Ramos (cell line): ENCODE measurements at regions not wholly inside any gene's neighbourhood (a gene's known extent, or its start where the extent isn't known, plus 50 kb on each side); places are given as distances from the start of the nearest gene placed in this dataset.
"Not testable (repeated sequence)": the region's sequence is repeated elsewhere in the genome, so short reads cannot be mapped to it uniquely, and the experiment has no call there.

Experiments used
- in situ Hi-C: fragments of 300-500 bp; cut with MboI; formaldehyde crosslinking; loops from one replicate; pipeline ENCODE4 v1.14.3; 2022; ENCODE audit warnings: low sequenced_read_pairs; ENCODE audit not compliant: unreplicated experiment

DNA sequence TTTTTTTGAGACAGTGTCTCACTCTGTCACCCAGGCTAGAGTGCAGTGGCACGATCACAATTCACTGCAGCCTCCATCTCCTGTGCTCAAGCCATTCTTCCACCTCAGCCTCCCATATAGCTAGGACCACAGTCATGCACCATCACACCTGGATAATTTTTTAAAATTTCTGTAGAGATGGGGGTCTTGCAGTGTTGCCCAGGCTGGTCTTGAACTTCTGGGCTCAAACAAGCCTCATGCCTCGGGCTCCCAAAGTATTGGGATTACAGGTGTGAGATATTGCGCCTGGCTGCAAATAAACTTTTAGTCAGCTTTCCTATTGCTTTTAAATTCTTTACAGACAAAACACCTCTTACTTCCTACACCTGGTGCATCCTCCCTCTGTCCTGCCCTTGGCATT, 102.1 kb upstream of the VEPH1 start:
- in situ Hi-C loops, result loop anchor here (25.0 kb wide), 1 partner anchor 832 kb away; no protein-coding TSS in a partner anchor

DNA sequence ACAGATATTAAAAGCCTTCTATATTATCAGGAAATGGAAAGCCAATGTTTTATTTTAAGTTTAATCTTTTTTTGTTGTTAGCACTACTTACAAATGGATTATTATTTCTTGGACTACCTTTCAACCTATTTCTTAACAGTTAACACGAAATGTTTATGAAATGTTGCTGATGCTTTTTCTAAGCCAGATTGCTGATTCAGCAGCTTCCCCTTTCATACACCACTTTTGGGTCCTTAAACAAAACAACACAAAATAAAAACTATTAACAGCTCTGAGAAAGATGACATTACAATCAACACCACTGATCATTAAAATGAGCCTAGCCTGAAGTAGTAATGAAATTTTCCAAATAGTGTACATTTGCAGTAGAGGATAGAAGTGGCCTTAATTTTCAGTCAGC, 99.2 kb upstream of the VEPH1 start:
- in situ Hi-C loops, result loop anchor here (25.0 kb wide), 1 partner anchor 835 kb away; no protein-coding TSS in a partner anchor

- in situ Hi-C loops, result no loop called here
These were observed 92.0 kb upstream of the VEPH1 start for GRCh38 chr3:157595259-157595658.

GRCh38 chr3:157594413-157594812, 91.2 kb upstream of the VEPH1 start:
- in situ Hi-C loops, result no loop called here

GRCh38 chr3:157592769-157593168, 89.6 kb upstream of the VEPH1 start:
- in situ Hi-C loops, result no loop called here

GRCh38 chr3:157590273-157590672, 87.1 kb upstream of the VEPH1 start:
- in situ Hi-C loops, result no loop called here

- in situ Hi-C loops, result no loop called here
These were observed 86.0 kb upstream of the VEPH1 start for GRCh38 chr3:157589211-157589610.

DNA sequence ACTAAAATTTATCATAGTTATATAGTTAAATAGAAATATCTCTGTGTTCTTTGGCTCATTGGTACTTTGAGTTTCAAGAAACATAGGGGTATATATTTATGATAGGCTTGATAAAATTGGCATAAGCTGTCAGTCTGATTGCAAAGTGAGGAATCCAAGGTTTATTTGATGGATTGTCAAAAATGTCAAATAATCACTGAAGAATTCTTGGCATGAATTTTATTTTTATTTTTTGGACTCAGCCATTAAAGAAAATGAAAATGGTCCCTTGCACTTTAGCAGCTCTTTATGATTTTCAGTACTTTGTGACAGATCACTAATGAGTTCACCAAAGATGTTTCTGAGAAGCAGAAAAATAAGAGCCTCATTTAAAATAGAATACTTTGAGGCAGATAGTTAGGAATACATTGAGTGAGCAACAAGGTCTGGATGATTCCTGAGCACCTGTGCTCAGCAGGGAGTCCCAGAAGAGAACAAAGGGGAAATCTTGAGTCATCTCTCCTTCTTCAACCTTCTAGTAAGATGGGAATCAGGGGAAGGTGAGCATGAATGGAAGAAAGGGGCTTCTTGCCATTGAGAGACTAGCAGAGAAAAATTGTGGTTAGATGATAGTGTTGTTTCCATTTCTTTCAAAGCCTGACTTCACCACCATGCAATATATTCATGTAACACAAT, 85.3 kb upstream of the VEPH1 start:
- in situ Hi-C loops, result no loop called here

DNA sequence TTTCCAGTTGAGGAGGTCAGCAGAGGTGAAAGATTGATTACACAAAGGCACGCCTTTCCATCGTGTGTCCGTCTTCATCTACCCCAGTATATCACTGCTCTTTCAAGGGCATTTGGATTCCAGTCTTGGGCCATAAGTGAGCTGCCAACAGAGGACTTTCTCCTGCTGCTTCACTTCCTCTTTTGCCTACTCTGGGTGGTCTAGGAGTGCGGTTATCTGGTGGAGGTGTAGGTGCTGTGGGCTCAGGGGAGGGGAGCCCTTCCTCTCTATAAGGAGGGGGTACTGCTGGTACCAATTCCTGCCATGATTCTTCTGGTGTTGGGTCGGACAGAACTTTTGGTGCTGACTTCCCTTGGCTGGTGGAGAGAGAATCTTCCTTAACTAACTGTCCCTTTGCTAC, 83.1 kb upstream of the VEPH1 start:
- in situ Hi-C loops, result no loop called here

DNA sequence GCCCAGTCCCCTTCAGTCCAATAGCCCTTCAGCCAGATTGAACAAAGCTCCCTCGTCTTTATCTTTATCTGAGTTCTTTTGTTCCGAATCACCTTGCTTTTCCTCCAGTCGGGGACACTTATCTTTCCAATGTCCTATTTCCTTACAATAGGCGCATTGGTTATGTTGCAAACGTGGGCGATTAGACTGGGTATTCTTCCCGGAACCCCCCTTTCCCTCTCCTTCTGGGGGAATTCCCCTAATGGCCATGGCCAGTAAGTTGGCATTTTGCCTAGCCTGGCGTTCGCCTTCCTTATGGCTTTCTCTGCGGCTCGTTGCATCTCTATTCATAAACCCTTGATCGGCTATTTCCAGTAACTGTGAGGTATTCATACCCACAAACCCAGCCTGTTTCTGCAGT, 82.2 kb upstream of the VEPH1 start:
- in situ Hi-C loops, result no loop called here

- in situ Hi-C loops, result no loop called here
These were observed 79.4 kb upstream of the VEPH1 start for GRCh38 chr3:157582637-157582973.

DNA sequence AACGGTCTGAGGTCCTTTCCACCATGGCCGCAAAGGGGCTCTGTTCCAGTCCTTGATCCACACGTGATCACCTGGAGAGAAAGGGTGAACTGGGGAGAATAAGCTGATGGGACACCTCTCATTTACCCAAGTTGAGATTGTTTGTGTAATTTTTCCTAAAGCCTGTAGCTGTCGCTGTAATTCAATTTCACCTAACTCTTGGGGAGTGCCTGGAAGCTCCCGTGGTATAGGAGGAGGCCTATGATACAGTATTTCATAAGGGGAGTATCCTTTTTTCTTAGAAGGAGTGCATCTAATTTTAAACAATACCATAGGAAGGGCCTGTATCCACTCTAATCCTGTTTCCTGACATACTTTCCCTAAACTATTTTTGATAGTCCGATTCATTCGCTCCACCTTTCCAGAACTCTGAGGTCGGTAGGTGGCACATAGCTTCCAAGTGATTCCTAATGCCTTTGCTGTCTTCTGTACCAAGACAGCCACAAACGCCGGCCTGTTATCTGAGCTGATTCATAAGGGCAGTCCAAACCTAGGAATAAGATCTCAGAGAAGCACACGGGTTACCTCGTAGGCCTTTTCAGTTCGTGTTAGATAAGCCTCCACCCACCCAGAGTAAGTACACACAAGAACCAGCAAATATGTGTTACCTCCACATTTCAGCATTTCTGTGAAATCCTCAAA, 78.9 kb upstream of the VEPH1 start:
- in situ Hi-C loops, result not testable (repeated sequence)

GRCh38 chr3:157581371-157581770, 78.2 kb upstream of the VEPH1 start:
- in situ Hi-C loops, result no loop called here

- in situ Hi-C loops, result no loop called here
These were observed 75.0 kb upstream of the VEPH1 start for GRCh38 chr3:157578181-157578580.

- in situ Hi-C loops, result no loop called here
These were observed 71.3 kb upstream of the VEPH1 start for GRCh38 chr3:157574531-157574930.

DNA sequence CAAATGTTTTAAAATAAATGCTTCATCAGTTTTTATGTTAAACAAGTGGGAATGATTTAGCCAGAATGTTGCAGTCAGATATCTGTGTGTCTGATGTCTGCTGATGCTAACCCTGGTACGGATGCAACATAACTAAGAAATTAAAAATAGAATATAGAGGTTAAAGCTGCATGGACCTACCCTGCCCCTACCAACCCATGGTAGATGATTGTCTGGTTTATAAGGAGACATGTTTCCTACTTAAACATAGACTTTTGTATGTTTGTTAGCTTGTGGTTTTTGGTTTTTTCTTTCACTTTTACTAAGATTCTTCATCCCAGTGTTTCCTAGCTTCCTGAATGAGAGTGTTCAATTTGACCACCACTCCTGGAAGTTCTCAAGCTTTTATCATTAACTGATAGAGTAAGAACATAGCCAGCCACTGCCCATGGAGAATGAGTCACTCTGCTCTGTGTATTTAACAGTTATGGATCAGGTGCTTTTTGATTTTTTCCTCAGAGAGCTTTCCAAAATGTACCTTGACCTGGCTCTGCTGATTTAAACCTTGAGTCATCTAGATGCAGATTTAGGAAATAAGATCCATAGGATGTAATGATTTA, 70.7 kb upstream of the VEPH1 start:
- in situ Hi-C loops, result no loop called here

DNA sequence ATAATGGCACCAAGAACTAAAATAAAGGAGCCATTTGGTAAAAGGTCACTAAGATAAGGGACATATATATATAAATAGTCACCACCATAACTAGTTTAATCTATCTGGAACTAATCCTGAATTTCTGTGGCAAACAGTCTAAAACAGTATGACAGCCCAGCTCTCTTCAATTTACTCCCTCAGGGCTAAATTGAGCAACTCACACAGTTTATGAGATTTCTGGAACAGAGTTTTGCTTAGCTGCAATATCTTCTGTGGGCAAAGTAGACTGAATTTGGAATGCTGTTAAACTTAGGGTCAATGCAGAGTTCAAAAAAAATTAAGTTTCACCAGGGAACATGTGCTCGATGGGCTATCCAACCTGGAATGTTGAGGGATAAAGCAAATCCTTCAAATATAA, 70.1 kb upstream of the VEPH1 start:
- in situ Hi-C loops, result no loop called here

- in situ Hi-C loops, result no loop called here
These were observed 69.5 kb upstream of the VEPH1 start for GRCh38 chr3:157572559-157573270.

DNA sequence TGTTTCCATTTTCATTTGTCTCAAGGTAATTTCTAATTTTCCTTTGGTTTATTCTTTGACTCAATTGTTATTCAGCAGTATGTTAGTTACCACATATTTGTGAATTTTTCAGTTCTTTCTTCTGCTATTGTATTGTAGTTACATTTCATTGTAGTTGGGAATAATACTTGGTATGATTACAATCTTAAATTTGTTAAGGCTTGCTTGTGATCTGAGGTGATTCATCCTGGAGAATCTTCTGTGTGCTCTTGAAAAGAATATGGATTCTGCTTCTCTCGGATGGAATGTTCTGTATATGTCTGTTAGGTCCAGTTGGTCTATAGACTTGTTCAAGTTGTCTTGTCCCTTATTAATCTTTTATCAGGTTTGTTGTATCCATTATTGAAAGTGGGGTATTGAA, 63.4 kb upstream of the VEPH1 start:
- in situ Hi-C loops, result no loop called here

DNA sequence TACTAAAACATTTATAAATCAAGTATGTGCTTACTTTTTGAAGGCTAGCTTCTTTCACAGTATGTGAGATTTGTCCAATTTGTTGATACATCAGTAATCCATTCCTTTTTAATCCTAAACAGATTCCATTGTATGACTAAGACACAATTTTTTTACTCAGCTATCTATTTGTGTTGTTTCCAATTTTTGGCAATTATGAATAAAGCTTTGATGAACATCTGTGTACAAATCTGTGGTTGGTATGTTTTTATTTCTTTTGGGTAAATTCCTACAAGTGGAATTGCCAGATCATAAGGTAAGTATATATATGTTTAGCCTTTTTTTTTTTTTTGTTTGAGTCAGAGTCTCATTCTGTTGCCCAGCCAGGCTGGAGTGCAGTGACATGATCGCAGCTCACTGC, 56.2 kb upstream of the VEPH1 start:
- in situ Hi-C loops, result no loop called here
